GM12873 (cell line): ENCODE measurements at regions not wholly inside any gene's neighbourhood (a gene's known extent, or its start where the extent isn't known, plus 50 kb on each side); places are given as distances from the start of the nearest gene placed in this dataset.

Experiments used
- TF ChIP-seq, protein P1 (sequence below): IDR thresholded peaks from 2 replicates; pipeline ENCODE4 v1.5.1; 2012; ENCODE audit warnings: low read depth, mild to moderate bottlenecking, moderate library complexity, low read length, control low read depth; ENCODE audit not compliant: insufficient read depth; ENCODE audit errors: missing control alignments

DNA sequence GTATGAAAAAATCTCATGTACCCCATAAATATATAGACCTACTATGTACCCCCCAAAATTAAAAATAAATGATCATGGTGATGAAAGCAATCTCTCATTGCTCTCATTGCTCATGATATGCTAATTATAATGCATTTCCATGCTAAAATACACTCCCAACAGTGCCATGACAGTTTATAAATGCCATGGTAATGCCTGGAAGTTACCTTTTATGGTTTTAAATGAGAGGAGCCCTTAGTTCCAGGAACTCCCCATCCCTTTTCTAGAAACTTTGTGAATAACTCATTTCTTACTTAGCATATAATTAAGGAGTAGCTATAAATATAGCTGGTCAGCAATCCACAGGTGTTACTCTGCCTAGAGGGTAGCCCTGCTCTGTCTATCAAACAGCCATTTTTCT is 166.1 kb upstream of the RGS18 start:
- TF ChIP-seq, protein P1, sequence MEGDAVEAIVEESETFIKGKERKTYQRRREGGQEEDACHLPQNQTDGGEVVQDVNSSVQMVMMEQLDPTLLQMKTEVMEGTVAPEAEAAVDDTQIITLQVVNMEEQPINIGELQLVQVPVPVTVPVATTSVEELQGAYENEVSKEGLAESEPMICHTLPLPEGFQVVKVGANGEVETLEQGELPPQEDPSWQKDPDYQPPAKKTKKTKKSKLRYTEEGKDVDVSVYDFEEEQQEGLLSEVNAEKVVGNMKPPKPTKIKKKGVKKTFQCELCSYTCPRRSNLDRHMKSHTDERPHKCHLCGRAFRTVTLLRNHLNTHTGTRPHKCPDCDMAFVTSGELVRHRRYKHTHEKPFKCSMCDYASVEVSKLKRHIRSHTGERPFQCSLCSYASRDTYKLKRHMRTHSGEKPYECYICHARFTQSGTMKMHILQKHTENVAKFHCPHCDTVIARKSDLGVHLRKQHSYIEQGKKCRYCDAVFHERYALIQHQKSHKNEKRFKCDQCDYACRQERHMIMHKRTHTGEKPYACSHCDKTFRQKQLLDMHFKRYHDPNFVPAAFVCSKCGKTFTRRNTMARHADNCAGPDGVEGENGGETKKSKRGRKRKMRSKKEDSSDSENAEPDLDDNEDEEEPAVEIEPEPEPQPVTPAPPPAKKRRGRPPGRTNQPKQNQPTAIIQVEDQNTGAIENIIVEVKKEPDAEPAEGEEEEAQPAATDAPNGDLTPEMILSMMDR = no peak

- TF ChIP-seq, protein P1 = peak; percentile 10
These were observed 164.7 kb upstream of the RGS18 start for GRCh38 chr1:191993549-191993948.

- TF ChIP-seq, protein P1 = no peak
These were observed 156.2 kb upstream of the RGS18 start for GRCh38 chr1:192002063-192002462.

- TF ChIP-seq, protein P1 = no peak
These were observed 154.8 kb upstream of the RGS18 start for GRCh38 chr1:192003295-192004077.

- TF ChIP-seq, protein P1 = no peak
These were observed 152.3 kb upstream of the RGS18 start for GRCh38 chr1:192005976-192006375.

DNA sequence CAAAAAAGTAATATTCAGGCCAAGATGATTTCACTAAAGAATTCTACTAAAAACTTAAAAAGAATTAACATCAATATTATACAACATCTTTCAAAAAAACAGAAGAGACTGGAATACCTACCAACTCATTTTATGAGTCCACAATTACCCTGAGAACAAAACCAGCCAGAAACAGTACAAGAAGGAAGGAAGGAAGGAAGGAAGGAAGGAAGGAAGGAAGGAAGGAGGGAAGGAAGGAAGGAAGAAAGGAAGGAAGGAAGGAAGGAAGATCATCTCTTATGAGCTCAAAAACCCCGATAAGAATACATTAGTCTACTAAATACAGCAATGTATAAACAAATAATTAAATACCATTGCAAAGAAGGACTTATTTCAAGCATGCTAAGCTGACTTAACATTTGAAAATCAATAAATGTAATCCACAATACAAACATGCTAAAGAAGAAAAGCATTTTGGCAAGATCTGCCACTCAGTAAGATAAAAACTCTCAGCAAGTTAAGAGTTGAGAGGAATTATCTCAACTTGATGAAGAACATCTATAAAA is 149.9 kb upstream of the RGS18 start:
- TF ChIP-seq, protein P1 = no peak

- TF ChIP-seq, protein P1 = no peak
These were observed 147.9 kb upstream of the RGS18 start for GRCh38 chr1:192010406-192010805.
